GM20000 (cell line): ENCODE measurements at regions not wholly inside any gene's neighbourhood (a gene's known extent, or its start where the extent isn't known, plus 50 kb on each side); places are given as distances from the start of the nearest gene placed in this dataset.

Source experiments
- DNase-seq: peaks from one replicate; pipeline ENCODE4 v3.0.0; 2012; ENCODE audit warnings: low spot score
- TF ChIP-seq, protein P1 (sequence below): IDR thresholded peaks from 2 replicates; pipeline ENCODE4 v1.5.1; 2012; ENCODE audit warnings: mild to moderate bottlenecking, control low read depth; ENCODE audit errors: extremely low read depth, missing control alignments

DNA sequence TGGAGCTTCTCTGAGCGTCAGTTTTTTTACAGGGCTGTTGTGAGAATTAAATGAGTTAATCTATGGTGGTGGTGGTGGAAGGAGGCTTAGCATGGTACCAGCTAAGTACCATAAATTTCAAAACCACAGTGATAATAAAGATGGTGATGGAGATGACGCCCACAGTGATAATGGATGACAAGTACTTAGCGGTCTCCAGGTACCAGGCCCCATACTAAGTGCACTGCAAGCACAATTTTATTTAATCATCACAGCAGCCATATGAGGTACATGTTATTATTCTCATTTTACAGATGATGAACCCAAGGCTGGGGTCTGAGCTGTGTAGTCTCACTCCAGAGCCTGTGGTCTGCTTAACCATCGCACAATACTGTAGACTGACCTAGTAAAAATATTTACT is 75.1 kb downstream of the PAX1 start:
- no peak for DNase-seq
- TF ChIP-seq, protein P1, sequence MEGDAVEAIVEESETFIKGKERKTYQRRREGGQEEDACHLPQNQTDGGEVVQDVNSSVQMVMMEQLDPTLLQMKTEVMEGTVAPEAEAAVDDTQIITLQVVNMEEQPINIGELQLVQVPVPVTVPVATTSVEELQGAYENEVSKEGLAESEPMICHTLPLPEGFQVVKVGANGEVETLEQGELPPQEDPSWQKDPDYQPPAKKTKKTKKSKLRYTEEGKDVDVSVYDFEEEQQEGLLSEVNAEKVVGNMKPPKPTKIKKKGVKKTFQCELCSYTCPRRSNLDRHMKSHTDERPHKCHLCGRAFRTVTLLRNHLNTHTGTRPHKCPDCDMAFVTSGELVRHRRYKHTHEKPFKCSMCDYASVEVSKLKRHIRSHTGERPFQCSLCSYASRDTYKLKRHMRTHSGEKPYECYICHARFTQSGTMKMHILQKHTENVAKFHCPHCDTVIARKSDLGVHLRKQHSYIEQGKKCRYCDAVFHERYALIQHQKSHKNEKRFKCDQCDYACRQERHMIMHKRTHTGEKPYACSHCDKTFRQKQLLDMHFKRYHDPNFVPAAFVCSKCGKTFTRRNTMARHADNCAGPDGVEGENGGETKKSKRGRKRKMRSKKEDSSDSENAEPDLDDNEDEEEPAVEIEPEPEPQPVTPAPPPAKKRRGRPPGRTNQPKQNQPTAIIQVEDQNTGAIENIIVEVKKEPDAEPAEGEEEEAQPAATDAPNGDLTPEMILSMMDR, result no peak
